Prostate gland (tissue), 2 donors: ENCODE measurements at regions not wholly inside any gene's neighbourhood (a gene's known extent, or its start where the extent isn't known, plus 50 kb on each side); places are given as distances from the start of the nearest gene placed in this dataset.
A peak's percentile ranks its signal among the peaks of the same experiment; 100 is the strongest.
"Not testable (repeated sequence)": the region's sequence is repeated elsewhere in the genome, so short reads cannot be mapped to it uniquely, and the experiment has no call there.

Source experiments
- DNase-seq: peaks from one replicate; pipeline ENCODE4 v3.0.0-alpha.2; 2019; ENCODE audit warnings: low spot score
- H3K27ac ChIP-seq, 2 donors: fragments of 200-600 bp; sonication (generic); 2 replicates each; pipeline ENCODE4 v1.5.1; 2017 to 2019
- H3K27me3 ChIP-seq: fragments of 200-600 bp; sonication (generic); replicated peaks from 2 replicates; pipeline ENCODE4 v1.5.1; 2019; ENCODE audit not compliant: insufficient read depth
- H3K36me3 ChIP-seq, 2 donors: fragments of 200-600 bp; sonication (generic); 1 replicate in 1 of 2; 2 replicates in 1 of 2; pipeline versions ENCODE4 v1.5.1 to v1.8.1; 2017 to 2019
- H3K4me1 ChIP-seq: fragments of 200-600 bp; sonication (generic); replicated peaks from 2 replicates; pipeline ENCODE4 v1.5.1; 2019
- H3K4me3 ChIP-seq, 2 donors: fragments of 200-600 bp; sonication (generic); 2 replicates each; pipeline ENCODE4 v1.5.1; 2017 to 2019
- H3K9me3 ChIP-seq: fragments of 200-600 bp; sonication (generic); 2 replicates; pipeline ENCODE4 v1.5.1; 2017
- CTCF ChIP-seq, 4 experiments: fragments of 200-600 bp in 2 of 4; fragments of 450-650 bp in 2 of 4; sonication (generic) in 2 of 4; IDR thresholded peaks; 1 replicate in 3 of 4; 2 replicates in 1 of 4; pipeline ENCODE4 v1.5.1; 2016 to 2019; ENCODE audit warnings: antibody characterized with exemption in 4 of 4, mild to moderate bottlenecking in 2 of 4, moderate library complexity in 2 of 4
- POLR2A ChIP-seq: fragments of 450-650 bp; IDR thresholded peaks from one replicate; pipeline ENCODE4 v1.6.1; 2016; ENCODE audit warnings: antibody characterized with exemption, mild to moderate bottlenecking
- POLR2AphosphoS5 ChIP-seq: sonication (generic); formaldehyde crosslinking; IDR thresholded peaks from one replicate; pipeline ENCODE4 v1.6.1; 2017; ENCODE audit warnings: antibody characterized with exemption
- WGBS: methylation state at CpG from one replicate; pipeline ENCODE4 v1.1.5; 2018; 5-methylcytosine and 5-hydroxymethylcytosine counted together
- intact Hi-C: fragments of 100-400 bp; cut with DNase I; formaldehyde crosslinking; loops from one replicate; pipeline ENCODE4 v1.14.2; 2022

GRCh38 chr15:45801543-45801942 is 166.7 kb downstream of the SQOR start:
- intact Hi-C loops: no loop called here
- peak overlapping the region in 1 of 2 donors; percentile 49 for H3K27ac ChIP-seq
- WGBS: 86% methylated on average over 4 of the region's 4 CpGs
- H3K27me3 ChIP-seq: no peaks in the 10 kb centered on the region
- H3K4me1 ChIP-seq: peaks cover 7% of the 10 kb centered on the region
- no peaks in the 10 kb centered on the region for H3K36me3 ChIP-seq
- no peak for DNase-seq
- no peak overlapping the region for H3K4me3 ChIP-seq
- no peaks in the 10 kb centered on the region for H3K9me3 ChIP-seq
- TF ChIP-seq POLR2AphosphoS5: no peak
- TF ChIP-seq CTCF (IDR thresholded peaks at IDR 0.05): no peak
- TF ChIP-seq POLR2A: no peak

GRCh38 chr15:45802140-45802539 is 167.3 kb downstream of the SQOR start:
- Histone ChIP-seq H3K27me3 (no peaks in the 10 kb centered on the region), H3K27ac (peak overlapping the region; percentile 7 to 49), H3K36me3 (no peaks in the 10 kb centered on the region), H3K4me3 (no peak overlapping the region), H3K9me3 (no peaks in the 10 kb centered on the region), H3K4me1 (peaks cover 7% of the 10 kb centered on the region)
- WGBS: 42% methylated on average over 3 of the region's 3 CpGs
- TF ChIP-seq CTCF (IDR thresholded peaks at IDR 0.05) (peak in 1 of 4 experiments; percentile 12), POLR2A (no peak), POLR2AphosphoS5 (peak; percentile 11)
- intact Hi-C loops: no loop called here
- peak; percentile 30 for DNase-seq

- H3K4me3 ChIP-seq: no peak overlapping the region
- 97% methylated on average over 3 of the region's 3 CpGs for WGBS
- no peaks in the 10 kb centered on the region for H3K27me3 ChIP-seq
- no peak for TF ChIP-seq POLR2A
- TF ChIP-seq CTCF (IDR thresholded peaks at IDR 0.05): no peak
- TF ChIP-seq POLR2AphosphoS5: no peak
- no peaks in the 10 kb centered on the region for H3K9me3 ChIP-seq
- H3K27ac ChIP-seq: peak overlapping the region in 1 of 2 donors; percentile 49
- intact Hi-C loops: no loop called here
- DNase-seq: no peak
- H3K4me1 ChIP-seq: peaks cover 7% of the 10 kb centered on the region
- H3K36me3 ChIP-seq: no peaks in the 10 kb centered on the region
These were observed 169.2 kb downstream of the SQOR start for GRCh38 chr15:45804028-45804427.

GRCh38 chr15:45810201-45810600 is 175.4 kb downstream of the SQOR start:
- no peak for DNase-seq
- 91% methylated on average over 7 of the region's 7 CpGs for WGBS
- intact Hi-C loops: no loop called here
- Histone ChIP-seq H3K9me3 (no peaks in the 10 kb centered on the region), H3K4me1 (no peaks in the 10 kb centered on the region), H3K27me3 (no peaks in the 10 kb centered on the region), H3K4me3 (no peak overlapping the region), H3K27ac (no peak overlapping the region), H3K36me3 (no peaks in the 10 kb centered on the region)
- TF ChIP-seq POLR2AphosphoS5 (no peak), POLR2A (no peak), CTCF (IDR thresholded peaks at IDR 0.05) (no peak)

- no peaks in the 10 kb centered on the region for H3K27me3 ChIP-seq
- WGBS: 72% methylated on average over 4 of the region's 4 CpGs
- H3K9me3 ChIP-seq: no peaks in the 10 kb centered on the region
- no peaks in the 10 kb centered on the region for H3K4me1 ChIP-seq
- DNase-seq: no peak
- H3K4me3 ChIP-seq: no peak overlapping the region
- H3K36me3 ChIP-seq: no peaks in the 10 kb centered on the region
- intact Hi-C loops: no loop called here
- no peak overlapping the region for H3K27ac ChIP-seq
- TF ChIP-seq POLR2A (no peak), POLR2AphosphoS5 (no peak), CTCF (IDR thresholded peaks at IDR 0.05) (no peak)
These were observed 177.4 kb downstream of the SQOR start for GRCh38 chr15:45812200-45812599.

GRCh38 chr15:45817578-45817977 is 182.7 kb downstream of the SQOR start:
- H3K27ac ChIP-seq, H3K4me3 ChIP-seq, intact Hi-C loops, H3K9me3 ChIP-seq, H3K4me1 ChIP-seq, H3K27me3 ChIP-seq, H3K36me3 ChIP-seq, DNase-seq: not testable (repeated sequence)
- 53% methylated on average over 2 of the region's 2 CpGs for WGBS
